ENCODE measurements at regions not wholly inside any gene's neighbourhood (a gene's known extent, or its start where the extent isn't known, plus 50 kb on each side); places are given as distances from the start of the nearest gene placed in this dataset.
"Not testable (repeated sequence)": the region's sequence is repeated elsewhere in the genome, so short reads cannot be mapped to it uniquely, and the experiment has no call there.

DNA sequence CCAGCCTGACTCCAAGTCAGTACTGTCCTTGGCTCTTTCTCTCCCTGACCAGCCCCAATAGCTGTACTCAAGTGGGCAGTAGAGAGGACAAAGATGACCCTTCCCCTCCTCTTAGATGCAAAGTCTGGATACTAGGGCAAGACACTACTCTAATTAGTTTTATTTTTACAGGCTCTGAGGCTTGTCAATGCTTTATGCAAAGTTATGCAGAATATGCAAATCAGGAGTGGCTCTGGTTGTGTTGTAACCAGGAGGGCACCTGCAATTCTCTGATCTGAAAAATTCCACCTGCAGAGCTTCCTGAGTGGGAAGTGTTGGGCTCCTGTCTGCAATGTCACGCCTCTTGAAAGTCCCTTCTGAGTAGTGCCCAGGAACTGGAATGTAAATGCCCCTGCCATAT lies 201.5 kb downstream of the RGS3 start:
- DNase-seq (ENCODE audit: low read depth): no peak

DNA sequence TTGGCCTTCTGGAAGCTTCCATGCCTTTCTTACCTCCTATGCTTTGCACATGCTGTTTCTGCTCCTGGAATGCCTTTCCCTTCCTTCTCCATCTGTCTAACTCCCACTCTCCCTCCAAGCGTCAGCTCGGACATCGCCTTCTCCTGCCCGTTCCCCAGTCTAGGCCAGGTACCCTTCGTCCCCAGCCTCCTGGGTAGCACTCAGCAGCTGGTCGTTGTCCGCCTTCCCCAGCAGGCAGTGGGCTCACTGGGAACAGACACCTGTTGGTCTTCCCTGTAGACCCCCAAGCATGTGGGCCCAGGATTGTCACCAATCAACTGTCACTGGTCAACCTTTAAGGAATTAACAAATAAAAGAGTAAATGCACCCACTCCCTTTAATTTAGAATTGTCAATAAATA lies 202.2 kb downstream of the RGS3 start:
- DNase-seq (ENCODE audit: low read depth): no peak

DNA sequence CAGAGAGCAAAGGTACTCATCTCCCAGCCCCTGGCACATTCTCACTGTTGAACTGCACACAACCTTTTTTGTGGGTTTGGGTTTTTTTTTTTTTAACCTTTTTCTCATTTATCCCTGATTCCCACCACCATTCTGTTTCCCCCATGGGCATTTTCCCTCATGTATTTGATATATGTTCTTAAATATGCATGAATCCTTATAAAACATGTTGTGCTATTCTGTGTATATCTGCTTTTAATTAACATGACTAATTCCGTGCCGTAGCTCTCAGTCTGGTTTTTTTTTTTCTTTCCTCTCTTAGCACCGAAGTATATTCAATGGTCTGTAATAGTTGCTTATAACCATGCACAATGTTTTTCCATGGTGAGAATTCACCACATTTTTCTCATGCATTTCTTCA lies 204.5 kb downstream of the RGS3 start:
- no peak for DNase-seq (ENCODE audit: low read depth)

DNA sequence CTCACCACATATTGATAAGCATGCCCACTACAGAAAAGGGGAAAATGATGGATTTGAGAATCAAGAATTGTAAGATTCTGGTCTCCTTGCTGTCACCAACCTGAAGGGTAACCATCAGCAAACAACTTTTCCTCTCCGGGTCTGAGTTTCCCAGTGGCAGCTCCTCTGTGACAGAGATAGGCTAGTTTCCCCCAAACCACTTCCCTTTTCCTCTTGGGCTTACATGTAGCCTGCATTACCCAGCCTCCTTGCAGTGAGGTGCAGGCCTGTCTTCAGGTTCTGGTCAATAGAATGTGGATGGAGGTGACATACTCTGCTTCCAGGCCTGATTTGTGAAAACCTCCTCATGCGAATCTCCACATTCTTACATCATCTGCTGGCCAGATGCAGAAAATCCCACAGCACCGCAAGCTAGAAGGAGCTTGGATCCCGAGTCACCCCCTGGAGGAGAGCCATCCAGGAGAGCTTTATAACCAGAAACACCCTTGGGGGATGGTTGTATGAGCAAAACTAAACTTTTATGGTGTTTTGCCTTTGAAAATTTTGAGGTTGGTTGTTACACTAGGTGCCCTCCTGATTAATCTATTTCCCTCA lies 206.1 kb downstream of the RGS3 start:
- DNase-seq (ENCODE audit: low read depth): no peak

DNA sequence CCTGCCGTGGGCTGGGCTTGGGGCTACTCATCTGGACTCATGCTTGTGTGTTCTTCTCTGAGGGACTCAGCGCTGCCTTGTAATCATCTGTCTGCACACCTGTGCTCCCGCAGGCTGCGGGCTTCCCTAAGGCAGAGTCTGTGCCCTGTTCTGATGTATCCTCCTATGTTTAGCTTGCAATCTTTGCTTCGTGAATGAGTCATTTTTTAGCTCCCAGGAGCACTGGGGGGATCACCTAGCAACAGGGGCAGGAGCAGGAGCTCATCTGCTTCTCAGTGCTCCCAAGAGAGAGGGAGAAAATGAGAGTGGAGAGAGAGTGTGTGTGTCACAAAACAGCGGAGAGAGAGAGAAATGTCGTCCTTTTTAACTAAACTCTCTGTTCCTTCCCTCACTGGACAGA lies 202.4 kb upstream of the ZNF618 start:
- no peak for DNase-seq (ENCODE audit: low read depth)

DNA sequence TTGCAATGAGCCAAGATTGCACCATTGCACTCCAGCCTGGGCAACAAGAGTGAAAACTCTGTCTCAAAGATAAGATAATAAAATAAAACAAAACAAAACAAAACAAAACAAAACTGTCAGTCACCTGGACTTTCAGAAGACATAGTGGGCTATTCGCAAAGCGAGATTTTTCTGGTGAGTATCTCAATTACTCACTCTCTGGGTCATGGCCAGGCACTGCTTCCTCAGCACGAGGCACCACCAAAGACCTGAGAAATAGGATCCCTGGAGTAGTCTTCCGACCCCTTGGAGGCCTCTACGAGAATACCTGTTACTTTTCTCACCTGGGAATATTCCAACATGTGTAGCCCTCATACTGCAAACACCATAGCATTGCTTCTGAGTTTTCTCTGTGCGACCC lies 201.7 kb upstream of the ZNF618 start:
- DNase-seq (ENCODE audit: low read depth): no peak

DNA sequence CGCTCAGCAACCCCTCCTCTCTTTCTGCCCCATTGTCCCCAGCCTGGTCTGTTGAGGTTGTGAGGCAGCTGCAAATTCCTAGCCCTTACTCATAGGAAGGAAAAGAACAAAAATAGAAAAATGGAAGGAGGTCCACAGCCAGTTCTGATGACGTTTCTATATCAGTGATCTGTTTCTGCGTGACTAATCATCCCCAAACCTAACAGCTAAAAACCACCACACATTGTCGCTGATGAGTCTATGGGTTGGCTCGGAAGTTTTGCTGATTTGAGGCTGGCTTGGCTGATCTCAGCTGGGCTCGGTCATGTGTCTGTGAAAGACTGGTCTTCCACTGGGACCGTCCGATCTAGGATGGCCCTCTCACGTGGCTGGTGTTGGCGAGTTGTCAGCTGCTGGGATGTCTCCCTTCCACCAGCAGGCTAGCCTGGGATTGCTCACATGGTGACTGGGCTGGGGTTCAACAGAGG lies 200.6 kb upstream of the ZNF618 start:
- DNase-seq (ENCODE audit: low read depth): no peak

DNA sequence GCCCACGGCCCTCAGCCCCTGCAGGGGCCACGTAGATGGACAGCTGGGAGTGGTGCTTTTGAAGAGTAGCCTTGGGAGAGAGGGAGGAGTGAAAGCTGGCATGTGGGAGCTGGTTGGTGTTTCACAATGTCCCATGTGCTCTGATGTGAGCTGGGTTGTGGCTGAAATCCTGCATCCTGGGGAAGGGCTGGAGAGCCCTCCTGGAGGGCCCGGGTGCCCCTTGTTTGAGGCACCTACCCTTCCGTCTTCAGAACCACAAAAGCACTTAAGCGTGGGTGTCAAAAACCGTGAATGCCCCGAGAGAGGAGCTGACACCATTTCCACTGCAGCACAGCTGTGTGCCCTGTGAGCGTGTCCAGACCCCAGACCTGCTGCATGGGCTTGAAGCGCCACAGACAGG lies 199.1 kb upstream of the ZNF618 start:
- DNase-seq (ENCODE audit: low read depth): no peak

DNA sequence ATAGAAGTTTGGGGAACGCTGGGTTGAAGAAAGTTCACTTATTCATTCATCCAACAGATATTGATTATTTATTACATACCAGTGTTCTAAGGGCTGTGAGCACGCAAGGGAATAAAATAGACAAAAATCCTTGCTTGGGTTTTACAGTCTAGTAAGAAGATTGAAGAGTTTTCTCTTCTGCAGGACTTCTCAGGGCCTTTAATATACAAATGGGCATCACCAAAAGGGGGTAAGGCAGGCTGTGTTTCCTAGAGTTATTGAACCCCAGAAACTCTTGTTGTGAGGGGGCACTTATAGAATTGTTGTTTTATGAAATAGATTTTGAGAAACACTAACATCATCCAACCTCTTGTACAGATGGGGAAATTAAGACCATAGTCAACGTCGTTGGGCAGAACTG lies 198.5 kb upstream of the ZNF618 start:
- no peak for DNase-seq (ENCODE audit: low read depth)

DNA sequence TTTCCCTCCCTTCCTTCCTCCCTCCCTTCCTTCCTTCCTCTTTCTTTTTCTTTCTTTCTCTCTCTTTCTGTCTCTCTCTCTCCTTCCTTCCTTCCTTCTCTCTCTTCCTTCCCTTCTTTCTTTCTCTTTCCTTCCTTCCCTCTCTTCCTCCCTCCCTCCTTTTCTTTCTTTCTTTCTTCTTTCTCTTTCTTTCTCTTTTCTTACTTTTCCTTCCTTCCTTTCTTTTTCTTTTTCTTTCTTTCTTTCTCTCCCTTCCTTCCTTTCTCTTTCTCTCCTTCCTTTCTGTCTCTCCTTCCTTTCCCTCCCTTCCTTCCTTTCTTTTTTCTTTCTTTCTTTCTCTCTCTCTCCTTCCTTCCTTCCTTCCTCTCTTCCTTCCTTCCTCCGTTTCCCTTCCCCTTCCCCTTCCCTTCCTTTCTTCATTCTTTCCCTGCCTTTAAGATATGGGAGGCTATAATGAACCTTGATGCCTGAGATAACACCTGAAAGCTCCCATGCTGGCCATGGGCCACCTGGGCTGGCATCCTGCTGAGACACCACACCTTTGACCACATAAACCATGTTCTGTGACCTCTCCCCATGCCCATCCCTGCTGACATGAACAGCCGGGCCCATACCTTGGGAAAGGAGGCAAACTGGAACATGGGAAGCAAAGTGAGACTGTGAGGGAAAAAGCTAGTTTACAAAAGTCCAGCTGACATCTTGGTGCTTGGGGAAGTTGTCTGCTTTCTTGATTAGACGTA lies 197.8 kb upstream of the ZNF618 start:
- DNase-seq (ENCODE audit: low read depth): no peak

DNA sequence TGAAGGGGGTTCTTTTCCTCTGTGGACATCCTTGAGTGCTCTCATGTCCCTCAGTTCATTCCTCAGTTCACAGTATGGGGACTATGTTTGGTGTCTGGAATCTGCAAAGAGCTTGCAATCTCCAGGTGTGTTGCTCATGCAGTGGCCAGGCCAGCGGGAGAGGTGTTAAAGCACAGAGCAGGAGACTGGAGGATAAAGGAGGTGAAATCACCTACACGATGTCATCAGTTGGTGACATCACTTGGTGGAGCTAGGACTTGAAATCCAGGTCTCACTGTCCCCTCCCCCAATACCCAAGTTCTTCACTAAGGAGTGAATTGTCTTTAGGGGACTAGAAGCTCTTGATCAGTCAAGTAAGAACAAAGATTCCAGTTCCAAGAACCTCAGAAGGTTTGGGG lies 197.3 kb upstream of the ZNF618 start:
- no peak for DNase-seq (ENCODE audit: low read depth)

DNA sequence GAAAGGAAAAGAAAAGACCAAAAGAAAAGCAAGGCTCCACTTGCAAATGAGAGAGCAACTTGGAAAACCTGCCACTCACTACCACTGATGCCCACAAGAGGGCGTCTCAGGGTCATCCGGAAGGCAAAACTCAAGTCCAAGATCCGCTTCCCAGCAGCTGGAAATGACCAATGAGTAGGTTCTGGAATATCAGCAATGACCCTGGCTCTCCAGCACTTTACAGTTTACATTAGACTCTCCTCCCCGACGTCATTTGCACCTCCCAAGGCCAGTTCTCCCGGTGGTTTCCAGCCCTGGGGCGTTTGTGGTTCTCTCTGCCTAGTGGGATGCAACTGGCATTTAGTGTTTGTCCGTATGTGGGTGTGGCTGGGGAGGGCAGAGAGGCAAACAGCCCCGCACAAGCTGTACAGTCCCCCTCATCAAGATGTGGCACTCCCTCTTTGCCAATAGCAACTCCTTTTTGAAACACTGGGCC lies 193.8 kb upstream of the ZNF618 start:
- peak; percentile 53 for DNase-seq (ENCODE audit: low read depth)

DNA sequence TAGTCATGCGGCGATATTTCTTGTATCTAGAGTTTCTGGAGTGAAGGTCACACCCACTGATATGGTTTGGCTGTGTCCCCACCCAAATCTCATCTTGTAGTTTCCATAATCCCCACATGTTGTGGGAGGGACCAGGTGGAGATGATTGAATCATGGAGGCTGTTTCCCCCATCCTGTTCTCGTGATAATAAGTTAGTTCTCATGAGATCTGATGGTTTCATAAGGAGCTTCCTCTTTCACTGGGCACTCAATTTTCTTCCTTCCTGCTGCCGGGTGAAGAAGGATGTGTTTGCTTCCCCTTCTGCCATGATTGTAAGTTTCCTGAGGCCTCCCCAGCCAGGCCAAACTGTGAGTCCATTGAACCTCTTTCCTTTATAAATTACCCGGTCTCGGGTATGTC lies 190.5 kb upstream of the ZNF618 start:
- DNase-seq (ENCODE audit: low read depth): not testable (repeated sequence)

DNA sequence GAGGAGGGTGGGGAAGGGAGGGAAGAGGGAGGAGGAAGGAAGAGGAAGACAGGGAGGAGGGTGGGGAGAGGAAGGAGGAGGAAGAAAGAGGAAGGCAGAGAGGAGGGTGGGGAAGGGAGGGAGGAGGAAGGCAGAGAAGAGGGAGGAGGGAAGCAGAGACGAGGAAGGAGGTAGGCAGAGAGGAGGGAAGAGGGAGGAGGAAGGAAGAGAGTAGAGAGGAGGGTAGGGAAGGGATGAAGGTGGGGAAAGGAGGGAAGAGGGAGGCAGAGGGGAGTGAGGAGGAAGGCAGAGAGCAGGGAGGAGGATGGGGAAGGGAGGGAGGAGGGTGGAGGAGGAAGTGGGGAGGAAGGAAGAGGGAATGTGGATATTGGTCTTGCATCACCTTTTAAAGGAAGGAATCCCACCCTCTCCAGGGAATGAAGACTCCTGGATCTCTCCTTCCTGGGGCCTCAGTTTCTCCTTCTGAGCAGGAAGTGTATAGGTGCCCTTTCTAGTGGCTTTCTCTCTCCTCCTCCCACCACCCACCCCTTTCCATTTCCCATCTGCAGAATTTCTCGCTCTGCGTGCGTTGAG lies 188.9 kb upstream of the ZNF618 start:
- no peak for DNase-seq (ENCODE audit: low read depth)

DNA sequence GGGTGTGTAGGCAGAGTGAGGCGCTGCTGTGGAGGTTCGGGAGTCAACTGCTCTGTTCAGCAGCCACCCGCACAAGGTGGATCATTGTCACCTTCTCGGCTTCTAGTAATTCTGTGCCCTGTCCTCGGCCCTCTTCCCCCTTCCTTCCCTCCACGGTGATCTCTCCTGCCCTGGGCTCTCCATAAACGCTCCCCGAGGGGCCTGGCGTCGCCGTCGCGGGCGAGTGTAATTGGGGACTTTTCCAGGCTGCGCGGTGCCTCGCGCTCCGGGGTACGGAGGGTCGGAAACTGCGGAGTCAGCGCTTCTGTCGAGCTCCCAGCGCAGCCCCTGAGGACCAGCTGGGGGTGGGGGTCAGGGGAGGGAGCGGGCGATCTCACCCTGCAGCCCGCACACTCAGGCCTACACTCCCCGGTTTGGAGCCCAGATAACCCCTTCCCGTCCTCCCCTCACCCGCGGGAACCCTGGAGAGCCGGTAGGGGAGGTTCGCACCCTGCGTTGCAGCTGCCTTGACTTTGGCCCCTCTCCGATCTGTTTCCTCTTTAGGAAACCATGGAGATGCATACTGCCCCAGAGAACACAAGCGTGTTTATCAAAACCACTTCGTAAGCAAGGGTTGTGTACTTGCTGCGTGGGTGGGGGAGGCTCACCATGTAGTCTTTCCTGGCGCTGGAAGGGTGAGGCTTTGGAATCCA lies 188.3 kb upstream of the ZNF618 start:
- no peak for DNase-seq (ENCODE audit: low read depth)

DNA sequence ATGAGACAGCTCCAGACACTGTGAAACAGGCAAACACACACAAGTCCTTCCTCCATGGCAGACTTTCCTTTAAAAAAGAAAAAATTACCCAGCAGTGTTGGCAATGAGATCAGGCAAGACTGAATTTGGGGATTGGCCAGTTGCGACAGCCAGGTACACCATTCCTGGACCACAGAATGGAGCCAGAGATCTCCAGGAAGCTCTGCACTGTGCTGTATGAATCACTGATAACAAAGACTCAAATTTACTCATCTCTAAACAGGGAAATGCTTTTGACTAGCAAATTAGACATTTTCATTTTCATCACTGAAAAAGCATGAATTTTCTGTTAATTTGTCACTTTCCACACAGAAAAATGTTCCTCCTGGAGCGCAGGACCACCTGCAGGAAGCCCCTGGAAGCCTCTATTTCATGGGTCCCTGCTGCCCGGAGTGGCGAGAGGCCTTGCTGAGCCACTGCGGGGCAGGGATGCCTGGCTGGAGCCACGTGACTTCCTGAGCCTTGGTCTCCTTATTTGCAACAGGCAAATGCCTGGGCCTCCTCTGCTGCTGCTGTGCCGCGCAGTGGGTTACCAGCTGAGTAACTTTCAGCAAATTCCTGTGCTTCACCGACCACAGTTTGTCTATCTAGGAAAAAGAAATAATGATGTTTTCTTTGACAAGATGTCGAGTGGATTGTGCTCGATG lies 185.9 kb upstream of the ZNF618 start:
- DNase-seq (ENCODE audit: low read depth): no peak

DNA sequence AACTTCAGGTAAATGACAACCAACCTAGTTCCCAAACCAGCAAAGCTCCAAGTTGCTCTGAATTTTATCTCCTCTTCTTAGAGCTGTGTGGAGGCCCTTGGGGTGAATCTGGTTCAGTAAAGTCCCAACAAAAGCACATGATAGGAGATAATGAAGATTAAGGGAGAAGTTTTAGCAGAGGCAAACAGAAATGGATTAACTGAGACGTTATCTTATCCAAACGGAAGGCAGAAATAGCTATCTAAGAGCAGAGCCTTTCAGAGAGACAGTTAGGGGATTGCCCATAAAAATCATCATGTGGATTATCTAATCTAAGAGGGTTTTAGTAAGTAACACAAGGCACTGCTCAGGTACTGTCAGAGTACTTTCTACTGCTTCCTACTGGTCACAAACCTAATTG lies 183.9 kb upstream of the ZNF618 start:
- DNase-seq (ENCODE audit: low read depth): no peak

DNA sequence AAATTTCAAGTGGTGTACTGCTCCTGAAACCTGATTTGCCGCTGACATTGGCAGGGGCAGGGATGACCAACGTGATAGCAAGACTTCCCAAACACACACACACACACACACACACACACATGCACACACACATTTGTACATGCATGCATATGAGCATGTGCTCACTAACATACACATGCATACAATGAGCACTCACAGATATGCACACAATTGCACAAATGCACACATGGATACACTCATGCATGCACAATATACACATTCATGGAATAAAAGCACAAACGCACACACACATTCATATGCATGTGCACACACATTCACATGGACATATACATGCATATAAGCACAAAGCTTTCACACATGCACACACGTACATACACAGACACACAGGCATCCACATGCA lies 181.2 kb upstream of the ZNF618 start:
- no peak for DNase-seq (ENCODE audit: low read depth)

DNA sequence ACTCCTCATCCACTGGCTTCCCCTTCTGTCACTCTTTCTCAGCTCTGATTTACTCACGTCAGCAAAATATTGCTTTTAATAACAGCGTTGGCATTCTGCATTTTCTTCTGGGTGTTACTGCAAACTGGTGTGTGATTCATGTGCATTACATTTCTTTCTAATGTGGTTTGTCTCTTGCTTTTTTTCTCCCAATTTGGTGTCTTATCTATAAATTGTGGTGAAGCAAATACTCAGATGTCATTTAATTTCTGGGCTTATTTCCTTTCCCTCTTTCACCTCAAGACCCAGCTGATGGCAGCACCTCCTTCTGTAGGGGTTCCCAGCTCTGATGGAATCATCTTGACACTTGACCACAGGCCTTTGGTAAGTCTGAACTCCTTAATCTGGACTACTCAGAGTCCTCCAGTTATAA lies 180.7 kb upstream of the ZNF618 start:
- no peak for DNase-seq (ENCODE audit: low read depth)

DNA sequence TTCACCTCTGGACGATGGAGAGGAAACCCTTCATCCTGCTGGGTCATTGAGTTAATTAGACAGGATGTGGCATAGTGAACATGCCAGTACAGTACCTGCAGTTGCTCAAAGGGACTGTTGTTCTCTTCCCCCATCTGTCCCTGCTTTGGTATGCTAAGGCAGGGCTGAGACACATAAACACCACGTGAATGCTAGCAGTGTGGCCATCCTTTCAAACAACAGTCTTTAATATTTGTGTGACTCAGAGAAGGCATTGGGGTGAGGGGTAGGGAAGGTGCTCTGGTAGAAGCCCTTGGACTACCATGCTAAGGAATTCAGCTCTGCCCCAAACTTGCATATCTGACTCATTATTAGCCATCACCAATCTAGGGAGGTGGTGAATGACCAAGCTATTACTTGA lies 180.2 kb upstream of the ZNF618 start:
- DNase-seq (ENCODE audit: low read depth): no peak

DNA sequence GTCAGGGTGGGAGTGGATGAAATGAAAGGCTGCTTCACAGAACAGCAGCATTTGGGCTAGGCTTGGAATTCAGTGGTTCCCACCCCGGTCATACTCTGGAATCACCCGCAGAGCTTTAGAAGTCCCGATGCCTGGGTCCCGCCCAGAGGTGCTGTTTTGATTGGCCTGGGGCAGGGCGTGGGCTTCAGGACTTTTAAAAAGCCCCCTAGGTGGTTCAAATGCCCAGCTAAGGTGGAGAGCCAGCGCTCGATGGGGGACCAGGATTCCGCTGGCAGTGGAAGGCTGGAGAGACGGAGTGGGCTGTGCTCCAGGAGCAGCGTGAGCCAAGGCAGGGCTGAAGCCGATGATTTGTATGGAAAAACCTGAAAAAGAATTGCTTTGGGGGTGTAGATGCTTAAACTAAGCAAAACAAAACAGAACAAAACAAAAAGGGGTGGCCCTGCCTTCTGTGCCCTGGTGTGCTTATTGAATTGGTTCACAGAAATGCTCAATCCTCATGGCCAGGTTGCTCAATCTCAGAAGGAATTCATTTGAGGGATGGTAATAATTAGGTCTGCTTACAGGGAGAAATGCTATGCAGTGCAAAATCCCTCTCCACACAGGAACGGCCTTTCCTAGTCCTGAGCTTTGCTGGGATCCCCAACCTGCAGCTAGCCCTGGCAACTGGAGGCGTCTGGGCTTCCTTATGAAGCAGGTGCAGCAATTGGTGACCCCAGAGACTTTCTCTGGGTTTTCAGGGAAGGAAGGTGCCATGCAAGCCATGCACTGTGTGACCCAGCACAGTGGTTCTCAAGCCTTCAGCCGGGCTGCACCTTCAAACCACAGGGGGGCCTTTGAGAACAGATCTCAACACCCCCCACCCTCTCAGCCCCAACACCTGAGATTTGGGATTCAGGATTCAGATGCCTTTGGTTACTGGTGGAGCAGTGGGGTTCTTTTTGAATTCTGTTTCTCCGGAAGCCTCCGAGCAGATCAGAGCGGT lies 174.0 kb upstream of the ZNF618 start:
- DNase-seq (ENCODE audit: low read depth): no peak
